A549 (cell line): ENCODE measurements at regions not wholly inside any gene's neighbourhood (a gene's known extent, or its start where the extent isn't known, plus 50 kb on each side); places are given as distances from the start of the nearest gene placed in this dataset.

Source experiments
- CBX2 ChIP-seq: fragments of 200-600 bp; sonication (generic); IDR thresholded peaks from 2 replicates; pipeline ENCODE4 v1.6.1; 2016; ENCODE audit warnings: low read depth, mild to moderate bottlenecking, borderline replicate concordance
- CHD2 ChIP-seq: fragments of 150-350 bp; IDR thresholded peaks from 2 replicates; pipeline ENCODE4 v1.6.1; 2014; ENCODE audit warnings: low read length; ENCODE audit not compliant: partially characterized antibody
- EP300 ChIP-seq, 2 experiments: fragments of >200 bp; sonication (Bioruptor Twin); formaldehyde crosslinking; IDR thresholded peaks; 2 replicates in 1 of 2; 3 replicates in 1 of 2; pipeline ENCODE4 v1.6.1; 2016 to 2017
- FOSB ChIP-seq: fragments of 250-450 bp; sonication (Bioruptor Pico); IDR thresholded peaks from 2 replicates; pipeline ENCODE4 v1.5.0; 2020; ENCODE audit warnings: mild to moderate bottlenecking, moderate library complexity
- HDAC2 ChIP-seq: fragments of 200-600 bp; sonication (generic); IDR thresholded peaks from 2 replicates; pipeline ENCODE4 v1.6.1; 2016
- JUN ChIP-seq, 2 experiments: fragments of >200 bp; sonication (Bioruptor Twin); formaldehyde crosslinking; IDR thresholded peaks; 2 replicates in 1 of 2; 3 replicates in 1 of 2; pipeline ENCODE4 v1.6.1; 2016 to 2017
- PHF8 ChIP-seq: fragments of 200-600 bp; sonication (generic); IDR thresholded peaks from 2 replicates; pipeline ENCODE4 v1.6.1; 2016; ENCODE audit warnings: low read depth, mild to moderate bottlenecking, antibody characterized with exemption, moderate library complexity, borderline replicate concordance
- POLR2A ChIP-seq: IDR thresholded peaks from 2 replicates; pipeline ENCODE4 v1.6.1; 2012; ENCODE audit warnings: mild to moderate bottlenecking, low read length
- RAD21 ChIP-seq, 2 experiments: fragments of >200 bp in 1 of 2; sonication (Bioruptor Twin) in 1 of 2; formaldehyde crosslinking in 1 of 2; IDR thresholded peaks in 1 of 2; conservative IDR thresholded peaks in 1 of 2; 2 replicates in 1 of 2; 3 replicates in 1 of 2; pipeline ENCODE4 v1.6.1; 2012 to 2018; ENCODE audit warnings: inconsistent platforms in 1 of 2
- RCOR1 ChIP-seq: fragments of 150-350 bp; IDR thresholded peaks from 2 replicates; pipeline ENCODE4 v1.6.1; 2014; ENCODE audit warnings: antibody characterized with exemption, low read length, low read depth
- SREBF2 ChIP-seq: fragments of 450-650 bp; IDR thresholded peaks from 2 replicates; pipeline ENCODE4 v1.6.1; 2014; ENCODE audit warnings: mild to moderate bottlenecking, moderate library complexity
- TF ChIP-seq, protein P1 (sequence below): fragments of >200 bp; sonication (Bioruptor Twin); formaldehyde crosslinking; IDR thresholded peaks from 3 replicates; pipeline ENCODE4 v1.5.1; 2016
- TF ChIP-seq, protein P2 (sequence below): fragments of 450-650 bp; IDR thresholded peaks from 2 replicates; pipeline ENCODE4 v1.6.1; 2014; ENCODE audit warnings: antibody characterized with exemption

- TF ChIP-seq, protein P1, sequence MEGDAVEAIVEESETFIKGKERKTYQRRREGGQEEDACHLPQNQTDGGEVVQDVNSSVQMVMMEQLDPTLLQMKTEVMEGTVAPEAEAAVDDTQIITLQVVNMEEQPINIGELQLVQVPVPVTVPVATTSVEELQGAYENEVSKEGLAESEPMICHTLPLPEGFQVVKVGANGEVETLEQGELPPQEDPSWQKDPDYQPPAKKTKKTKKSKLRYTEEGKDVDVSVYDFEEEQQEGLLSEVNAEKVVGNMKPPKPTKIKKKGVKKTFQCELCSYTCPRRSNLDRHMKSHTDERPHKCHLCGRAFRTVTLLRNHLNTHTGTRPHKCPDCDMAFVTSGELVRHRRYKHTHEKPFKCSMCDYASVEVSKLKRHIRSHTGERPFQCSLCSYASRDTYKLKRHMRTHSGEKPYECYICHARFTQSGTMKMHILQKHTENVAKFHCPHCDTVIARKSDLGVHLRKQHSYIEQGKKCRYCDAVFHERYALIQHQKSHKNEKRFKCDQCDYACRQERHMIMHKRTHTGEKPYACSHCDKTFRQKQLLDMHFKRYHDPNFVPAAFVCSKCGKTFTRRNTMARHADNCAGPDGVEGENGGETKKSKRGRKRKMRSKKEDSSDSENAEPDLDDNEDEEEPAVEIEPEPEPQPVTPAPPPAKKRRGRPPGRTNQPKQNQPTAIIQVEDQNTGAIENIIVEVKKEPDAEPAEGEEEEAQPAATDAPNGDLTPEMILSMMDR = no peak
- no peak for TF ChIP-seq RCOR1
- no peak for TF ChIP-seq EP300 (IDR thresholded peaks at IDR 0.05)
- no peak for TF ChIP-seq RAD21 (conservative IDR thresholded peaks at IDR 0.05 in 1 of 2, IDR thresholded peaks at IDR 0.05 in 1 of 2)
- TF ChIP-seq PHF8 = no peak
- TF ChIP-seq FOSB (CRISPR knock-in tag) = no peak
- TF ChIP-seq POLR2A = no peak
- TF ChIP-seq SREBF2 = no peak
- no peak for TF ChIP-seq CHD2
- TF ChIP-seq, protein P2, sequence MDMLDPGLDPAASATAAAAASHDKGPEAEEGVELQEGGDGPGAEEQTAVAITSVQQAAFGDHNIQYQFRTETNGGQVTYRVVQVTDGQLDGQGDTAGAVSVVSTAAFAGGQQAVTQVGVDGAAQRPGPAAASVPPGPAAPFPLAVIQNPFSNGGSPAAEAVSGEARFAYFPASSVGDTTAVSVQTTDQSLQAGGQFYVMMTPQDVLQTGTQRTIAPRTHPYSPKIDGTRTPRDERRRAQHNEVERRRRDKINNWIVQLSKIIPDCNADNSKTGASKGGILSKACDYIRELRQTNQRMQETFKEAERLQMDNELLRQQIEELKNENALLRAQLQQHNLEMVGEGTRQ = no peak
- TF ChIP-seq HDAC2 = no peak
- TF ChIP-seq CBX2 = no peak
- no peak for TF ChIP-seq JUN (IDR thresholded peaks at IDR 0.05)
Observed at GRCh38 chr18:38244480-38244879, 678.9 kb upstream of the CELF4 start.
